A673 (cell line): ENCODE measurements at regions not wholly inside any gene's neighbourhood (a gene's known extent, or its start where the extent isn't known, plus 50 kb on each side); places are given as distances from the start of the nearest gene placed in this dataset.

Experiments
- BruUV-seq: library from RNA; stranded (reverse); fragments of 400-500 nt; replicated peaks from 2 replicates; lab custom pipeline; 2021; lab: Mats Ljungman, UMichigan
- CTCF ChIA-PET: fragments of 300-600 bp; sonication (Branson Sonifier 250); formaldehyde crosslinking; loops from one replicate; lab custom pipeline; 2022; ENCODE audit warnings: antibody characterized with exemption; lab: Charles Lee
- POLR2A ChIA-PET: fragments of 300-600 bp; sonication (Branson Sonifier 250); formaldehyde crosslinking; loops from one replicate; lab custom pipeline; 2022; ENCODE audit warnings: antibody characterized with exemption; ENCODE audit not compliant: low non-redundant PET; lab: Charles Lee
- DNase-seq: peaks from one replicate; pipeline ENCODE4 v3.0.0-alpha.2; 2015; ENCODE audit warnings: low spot score
- H3K27ac ChIP-seq: fragments of 200-600 bp; sonication (generic); 2 replicates; pipeline ENCODE4 v1.5.1; 2016; ENCODE audit warnings: mixed run types, low read depth, mild to moderate bottlenecking, mixed read lengths, antibody characterized with exemption, low read length; ENCODE audit not compliant: poor library complexity, severe bottlenecking
- H3K27me3 ChIP-seq: fragments of 200-600 bp; sonication (generic); replicated peaks from 2 replicates; pipeline ENCODE4 v1.6.1; 2017; ENCODE audit warnings: mixed run types, low read depth, mild to moderate bottlenecking, mixed read lengths, antibody characterized with exemption, low read length; ENCODE audit not compliant: insufficient read depth, poor library complexity
- H3K36me3 ChIP-seq: fragments of 200-600 bp; sonication (generic); 2 replicates; pipeline ENCODE4 v1.6.1; 2016; ENCODE audit warnings: mixed run types, mild to moderate bottlenecking, mixed read lengths, antibody characterized with exemption, low read length; ENCODE audit not compliant: insufficient read depth, poor library complexity, severe bottlenecking
- H3K4me1 ChIP-seq: fragments of 200-600 bp; sonication (generic); 2 replicates; pipeline ENCODE4 v1.6.1; 2017; ENCODE audit warnings: mixed run types, mild to moderate bottlenecking, mixed read lengths, antibody characterized with exemption, low read length; ENCODE audit not compliant: insufficient read depth, poor library complexity, severe bottlenecking
- H3K4me3 ChIP-seq: fragments of 200-600 bp; sonication (generic); 2 replicates; pipeline ENCODE4 v1.5.1; 2016; ENCODE audit warnings: low read depth, mixed run types, mild to moderate bottlenecking, mixed read lengths, low read length; ENCODE audit not compliant: poor library complexity, severe bottlenecking
- H3K9me3 ChIP-seq: fragments of 200-600 bp; sonication (generic); 2 replicates; pipeline ENCODE4 v1.6.1; 2016; ENCODE audit warnings: mixed run types, low read depth, mild to moderate bottlenecking, mixed read lengths, antibody characterized with exemption, low read length; ENCODE audit not compliant: poor library complexity, severe bottlenecking
- CTCF ChIP-seq: fragments of 300-800, 200-600 bp; sonication (generic); conservative IDR thresholded peaks from 2 replicates; pipeline ENCODE4 v1.5.1; 2017; ENCODE audit warnings: low read depth, mild to moderate bottlenecking, antibody characterized with exemption, low read length, moderate library complexity, mixed read lengths
- EZH2 ChIP-seq: fragments of 200-600 bp; sonication (generic); IDR thresholded peaks from 2 replicates; pipeline ENCODE4 v1.6.1; 2017; ENCODE audit warnings: borderline replicate concordance, low read depth, mild to moderate bottlenecking, mixed read lengths, antibody characterized with exemption, low read length; ENCODE audit not compliant: poor library complexity, severe bottlenecking
- intact Hi-C: fragments of 100-400 bp; cut with micrococcal nuclease; formaldehyde crosslinking; loops from one replicate; pipeline ENCODE4 v1.10.0; 2022; ENCODE audit not compliant: unreplicated experiment

GRCh38 chr1:220971221-220971620 is 92.0 kb downstream of the HLX start:
- CTCF ChIA-PET, result no interaction called here
- H3K4me1 ChIP-seq, result no peaks in the 10 kb centered on the region

DNA sequence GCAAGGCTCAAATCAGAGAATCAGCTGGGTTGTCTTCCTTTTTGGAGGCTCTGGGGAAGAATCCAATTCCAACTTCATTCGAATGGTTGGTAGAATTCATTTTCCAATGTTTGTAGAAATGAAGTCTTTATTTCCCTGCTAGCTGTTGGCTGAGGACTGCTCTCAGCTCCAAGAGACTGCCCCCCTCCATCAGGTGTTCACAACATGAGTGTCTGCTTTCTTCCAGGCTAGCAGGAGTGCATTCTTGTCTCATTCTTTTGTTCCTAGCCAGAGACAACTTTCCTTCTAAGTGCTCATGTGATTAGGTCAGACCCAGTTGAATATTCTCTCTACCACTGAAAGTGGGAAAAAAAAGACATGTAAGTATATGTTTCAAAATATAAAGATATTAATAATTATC is 95.2 kb downstream of the HLX start:
- intact Hi-C loops, result no loop called here
- H3K9me3 ChIP-seq, result no peaks in the 10 kb centered on the region
- no peak for TF ChIP-seq EZH2
- TF ChIP-seq CTCF, result no peak
- H3K27me3 ChIP-seq, result no peaks in the 10 kb centered on the region
- H3K4me3 ChIP-seq, result no peak overlapping the region
- no peak for DNase-seq
- CTCF ChIA-PET, result no interaction called here
- H3K4me1 ChIP-seq, result no peaks in the 10 kb centered on the region
- no peaks in the 10 kb centered on the region for H3K36me3 ChIP-seq
- POLR2A ChIA-PET, result no interaction called here
- BruUV-seq, result no TSS peak
- no peak overlapping the region for H3K27ac ChIP-seq

More at GRCh38 chr1:220971221-220971620, 92.0 kb downstream of the HLX start:
- H3K27ac ChIP-seq, result no peak overlapping the region
- H3K36me3 ChIP-seq, result no peaks in the 10 kb centered on the region
- H3K27me3 ChIP-seq, result no peaks in the 10 kb centered on the region
- no peak for DNase-seq
- no peak overlapping the region for H3K4me3 ChIP-seq
- POLR2A ChIA-PET, result no interaction called here
- no peaks in the 10 kb centered on the region for H3K9me3 ChIP-seq
- BruUV-seq, result no TSS peak
- intact Hi-C loops, result no loop called here
- TF ChIP-seq CTCF (no peak), EZH2 (no peak)

GRCh38 chr1:220976390-220976789 is 97.1 kb downstream of the HLX start:
- intact Hi-C loops, result no loop called here
- Histone ChIP-seq H3K36me3 (no peaks in the 10 kb centered on the region), H3K4me1 (no peaks in the 10 kb centered on the region), H3K4me3 (no peak overlapping the region), H3K27me3 (no peaks in the 10 kb centered on the region), H3K27ac (no peak overlapping the region), H3K9me3 (no peaks in the 10 kb centered on the region)
- TF ChIP-seq EZH2 (no peak), CTCF (no peak)
- ChIA-PET POLR2A (no interaction called here), CTCF (no interaction called here)
- BruUV-seq, result no TSS peak
- no peak for DNase-seq
